HG03354 (cell line): ENCODE measurements at regions not wholly inside any gene's neighbourhood (a gene's known extent, or its start where the extent isn't known, plus 50 kb on each side); places are given as distances from the start of the nearest gene placed in this dataset.

Experiments
- ATAC-seq: cut with Tn5 transposase; IDR thresholded peaks from one replicate; pipeline ENCODE4 v1.9.1; 2021; ENCODE audit warnings: mild to moderate bottlenecking; ENCODE audit not compliant: unreplicated experiment, poor library complexity, severe bottlenecking

GRCh38 chr2:16021611-16022363 is 81.4 kb downstream of the MYCN start:
- no peak for ATAC-seq

- ATAC-seq = no peak
Measured at GRCh38 chr2:16020389-16021008, 80.1 kb downstream of the MYCN start.

GRCh38 chr2:16019617-16020351 is 79.4 kb downstream of the MYCN start:
- no peak for ATAC-seq

- no peak for ATAC-seq
Measured at GRCh38 chr2:16019060-16019480, 78.7 kb downstream of the MYCN start.

- ATAC-seq = no peak
Measured at GRCh38 chr2:16018277-16019059, 78.1 kb downstream of the MYCN start.

- ATAC-seq = no peak
Measured at GRCh38 chr2:16016282-16016681, 75.9 kb downstream of the MYCN start.

GRCh38 chr2:16015903-16016265 is 75.5 kb downstream of the MYCN start:
- no peak for ATAC-seq

GRCh38 chr2:16015210-16015902 is 75.0 kb downstream of the MYCN start:
- ATAC-seq = no peak

- ATAC-seq = no peak
Measured at GRCh38 chr2:16014802-16015201, 74.5 kb downstream of the MYCN start.

GRCh38 chr2:16014041-16014787 is 73.9 kb downstream of the MYCN start:
- ATAC-seq = no peak

- no peak for ATAC-seq
Measured at GRCh38 chr2:16013359-16013911, 73.1 kb downstream of the MYCN start.

GRCh38 chr2:16012626-16013358 is 72.4 kb downstream of the MYCN start:
- no peak for ATAC-seq

GRCh38 chr2:16012029-16012596 is 71.8 kb downstream of the MYCN start:
- no peak for ATAC-seq

GRCh38 chr2:16011621-16011960 is 71.2 kb downstream of the MYCN start:
- ATAC-seq = no peak

- ATAC-seq = no peak
Measured at GRCh38 chr2:16010951-16011620, 70.7 kb downstream of the MYCN start.

GRCh38 chr2:16010011-16010410 is 69.7 kb downstream of the MYCN start:
- no peak for ATAC-seq

- no peak for ATAC-seq
Measured at GRCh38 chr2:16009560-16009959, 69.2 kb downstream of the MYCN start.
